Eye (tissue), 1 donor: ENCODE measurements at regions not wholly inside any gene's neighbourhood (a gene's known extent, or its start where the extent isn't known, plus 50 kb on each side); places are given as distances from the start of the nearest gene placed in this dataset.

Experiments used
- DNase-seq: peaks from one replicate; pipeline ENCODE4 v3.0.0-alpha.2; 2015

- no peak for DNase-seq
Measured at GRCh38 chr10:3249307-3249889, 76.8 kb upstream of the PITRM1 start.

DNA sequence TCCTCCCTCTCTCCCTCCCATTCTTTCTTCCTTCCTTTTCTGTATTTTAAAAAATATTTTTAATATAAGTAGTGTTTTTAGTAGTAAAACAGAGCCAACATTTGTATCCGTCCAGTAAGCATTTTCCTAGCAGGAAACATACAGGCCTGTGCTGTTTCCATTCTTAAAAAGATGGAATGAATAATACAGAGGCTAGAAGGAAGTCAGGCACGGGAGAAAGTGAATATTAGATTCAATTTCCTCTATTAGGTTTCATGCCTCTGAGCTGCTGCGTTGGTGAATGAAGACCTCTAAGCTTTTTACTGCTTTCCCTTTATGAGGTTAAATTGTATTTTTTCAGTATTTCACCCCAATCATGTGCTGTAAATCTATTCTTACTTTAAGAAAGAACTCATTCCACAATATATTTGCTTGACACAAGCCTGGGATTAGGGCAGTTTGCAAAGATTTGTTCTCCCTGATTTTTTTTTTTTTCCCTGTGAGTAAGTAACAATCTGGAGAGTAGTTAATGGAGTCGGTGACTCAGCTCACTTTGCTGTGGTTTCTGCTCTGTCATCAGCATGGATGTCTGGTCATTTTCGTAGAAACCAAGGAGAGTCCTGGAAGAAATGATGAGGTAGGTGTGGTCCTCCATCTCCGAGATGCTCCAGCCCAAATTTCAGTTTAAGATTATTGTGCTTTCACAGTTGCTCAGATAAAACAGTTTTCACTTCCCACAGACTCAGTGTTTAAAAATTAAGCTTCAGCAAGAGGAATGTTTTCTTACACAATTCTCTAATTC is 76.1 kb upstream of the PITRM1 start:
- no peak for DNase-seq

- no peak for DNase-seq
Measured at GRCh38 chr10:3245395-3245794, 72.8 kb upstream of the PITRM1 start.

DNA sequence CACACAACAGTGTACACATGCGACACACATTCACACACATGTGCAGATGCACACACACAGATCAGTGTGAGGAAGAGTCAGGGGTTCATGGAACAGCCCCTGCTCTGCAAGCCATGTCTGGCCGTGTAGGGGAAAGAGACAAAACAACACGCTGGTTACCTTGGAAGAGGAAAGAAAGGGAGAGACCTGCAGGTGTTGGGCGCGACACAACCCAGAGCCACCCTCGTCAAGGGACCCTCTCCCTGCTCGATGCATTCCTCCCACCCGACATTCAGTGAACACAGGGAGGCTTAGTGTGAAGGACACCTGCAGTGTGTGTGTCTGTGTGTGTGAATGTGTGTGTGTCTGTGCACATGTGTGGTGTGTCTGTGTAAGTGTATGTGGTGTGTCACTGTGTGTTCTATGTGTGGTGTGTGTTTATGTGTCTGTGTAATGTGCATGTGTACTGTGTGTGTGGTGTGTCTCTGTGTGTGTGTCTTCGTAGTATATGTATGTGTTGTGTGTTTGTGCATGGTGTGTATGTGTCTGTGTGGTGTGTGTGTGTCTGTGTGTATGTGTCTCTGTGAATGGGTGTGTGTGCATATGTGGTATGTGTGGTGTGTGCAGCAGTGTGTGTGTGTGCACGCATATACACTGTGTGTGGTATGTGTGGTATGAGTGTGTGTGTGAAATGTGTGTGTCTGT is 69.5 kb upstream of the PITRM1 start:
- DNase-seq, result no peak

GRCh38 chr10:3241274-3241921 is 68.8 kb upstream of the PITRM1 start:
- DNase-seq, result peak; percentile 32

GRCh38 chr10:3239920-3240894 is 67.6 kb upstream of the PITRM1 start:
- no peak for DNase-seq

DNA sequence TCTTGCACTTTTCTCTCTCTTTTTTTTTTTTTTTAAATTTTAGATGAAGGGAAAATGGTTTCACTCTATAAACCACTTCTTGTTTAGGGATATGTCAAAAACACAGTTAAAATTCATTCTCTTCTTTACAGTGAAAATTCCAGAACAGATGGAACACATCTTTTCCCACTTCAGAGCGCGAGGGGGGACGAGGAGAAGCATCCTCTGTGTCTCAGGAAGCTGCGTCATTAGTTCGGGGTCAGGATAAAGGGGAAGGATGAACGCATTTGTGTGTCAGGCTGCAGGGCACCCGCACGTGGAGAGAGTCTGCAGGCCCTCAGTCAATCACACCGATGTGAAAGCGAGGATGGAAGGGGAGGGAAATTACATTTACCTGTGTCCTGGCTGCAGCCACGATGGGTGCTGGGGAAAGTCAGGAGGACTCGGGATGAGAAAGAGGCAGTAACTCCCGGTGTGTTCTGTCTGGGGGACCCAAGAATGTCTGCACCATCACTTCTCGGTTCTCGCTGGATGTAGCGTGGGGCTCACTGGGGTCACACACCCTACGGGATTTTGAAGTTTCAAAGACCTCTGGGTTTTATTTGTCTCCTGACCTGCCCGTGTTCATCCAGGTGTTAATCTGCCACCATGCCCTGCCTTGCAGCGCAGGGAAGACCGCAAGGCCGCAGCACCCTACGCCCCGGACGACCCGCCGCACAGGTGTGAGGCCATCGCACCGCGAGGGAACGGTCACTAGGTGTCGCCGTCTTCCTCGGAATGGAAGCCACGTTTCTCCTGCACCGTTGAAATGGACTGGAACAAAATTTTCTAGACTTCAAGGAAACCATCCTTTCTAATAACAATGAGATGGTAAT is 66.7 kb upstream of the PITRM1 start:
- DNase-seq, result peak; percentile 65

DNA sequence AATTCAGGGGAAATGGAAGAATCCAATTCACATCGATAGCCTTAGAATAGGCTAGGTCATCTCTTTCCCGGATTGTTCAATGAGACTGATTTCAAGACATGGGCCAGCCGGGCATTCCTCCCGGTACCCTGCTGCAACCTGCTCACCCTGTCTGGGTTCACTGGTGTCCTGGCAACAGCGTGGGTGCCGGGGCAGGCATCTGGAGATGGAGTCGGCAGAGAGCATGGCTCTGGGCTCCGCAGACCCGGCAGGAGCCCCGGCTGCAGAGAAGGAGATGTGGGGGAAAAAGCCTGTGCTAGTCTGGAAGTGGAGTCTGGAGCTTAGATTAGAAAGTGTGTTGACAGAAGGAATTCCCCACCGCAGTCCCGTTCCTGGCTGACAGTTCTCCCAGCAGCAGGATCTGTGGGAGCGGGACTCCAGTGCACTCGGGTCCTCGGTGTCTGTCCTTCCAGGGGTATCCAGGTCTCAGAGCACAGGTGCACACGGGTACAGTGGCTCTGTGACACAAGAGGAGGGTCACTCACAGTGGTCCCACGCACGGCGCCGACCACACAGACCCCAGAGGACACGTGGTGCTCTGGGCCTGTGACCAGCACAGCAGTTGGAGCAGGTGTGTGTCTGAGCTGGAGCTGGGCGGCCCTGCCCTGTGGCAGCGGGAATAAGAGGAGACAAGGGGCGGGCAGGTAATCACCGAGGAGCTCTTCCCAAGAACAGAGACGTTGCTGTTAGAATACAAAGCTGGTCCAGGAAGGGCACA is 65.7 kb upstream of the PITRM1 start:
- DNase-seq, result no peak

GRCh38 chr10:3237530-3237929 is 64.9 kb upstream of the PITRM1 start:
- no peak for DNase-seq

- DNase-seq, result peak; percentile 61
Measured at GRCh38 chr10:3236644-3237404, 64.2 kb upstream of the PITRM1 start.

- DNase-seq, result no peak
Measured at GRCh38 chr10:3235996-3236510, 63.5 kb upstream of the PITRM1 start.

DNA sequence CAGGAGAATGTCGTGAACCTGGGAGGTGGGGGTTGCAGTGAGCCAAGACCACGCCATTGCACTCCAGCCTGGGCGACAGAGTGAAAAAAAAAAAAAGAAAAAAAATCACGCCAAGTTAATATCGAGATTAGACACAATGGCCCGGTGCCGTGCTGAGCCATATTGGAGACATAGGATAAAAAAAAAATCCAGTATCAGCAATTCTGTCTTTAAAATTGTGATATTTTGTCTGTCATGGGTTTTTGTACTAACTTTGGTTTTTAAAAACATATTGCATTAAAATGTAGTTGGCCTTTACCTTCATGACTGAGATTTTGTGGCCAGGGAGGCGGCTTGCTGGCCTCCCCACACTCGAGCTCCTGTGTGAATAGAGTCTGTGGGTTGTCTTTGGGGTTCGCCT is 62.8 kb upstream of the PITRM1 start:
- no peak for DNase-seq

GRCh38 chr10:3233486-3233990 is 61.0 kb upstream of the PITRM1 start:
- no peak for DNase-seq

- no peak for DNase-seq
Measured at GRCh38 chr10:3231951-3232730, 59.6 kb upstream of the PITRM1 start.

DNA sequence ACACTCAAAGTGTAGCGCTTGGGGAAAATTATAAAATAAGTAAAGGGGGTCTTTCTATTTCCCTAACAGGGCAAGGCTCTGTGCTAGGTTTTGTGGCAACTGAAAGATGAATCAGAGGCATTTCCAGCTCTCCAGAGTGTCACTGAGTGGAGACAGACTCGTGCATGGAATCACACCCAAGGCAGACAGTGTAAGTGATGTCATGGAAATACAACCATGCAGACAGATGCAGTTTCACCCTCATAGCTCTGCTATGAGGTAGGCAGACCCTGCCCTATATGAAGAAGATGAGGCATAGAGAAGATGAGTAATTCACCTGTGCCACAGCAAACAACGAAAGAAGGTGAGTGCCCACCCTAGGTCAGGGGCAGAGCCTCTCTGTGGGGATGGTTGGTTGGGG is 57.2 kb upstream of the PITRM1 start:
- no peak for DNase-seq

- no peak for DNase-seq
Measured at GRCh38 chr10:3228629-3228945, 56.0 kb upstream of the PITRM1 start.

- no peak for DNase-seq
Measured at GRCh38 chr10:3226960-3227744, 54.6 kb upstream of the PITRM1 start.

DNA sequence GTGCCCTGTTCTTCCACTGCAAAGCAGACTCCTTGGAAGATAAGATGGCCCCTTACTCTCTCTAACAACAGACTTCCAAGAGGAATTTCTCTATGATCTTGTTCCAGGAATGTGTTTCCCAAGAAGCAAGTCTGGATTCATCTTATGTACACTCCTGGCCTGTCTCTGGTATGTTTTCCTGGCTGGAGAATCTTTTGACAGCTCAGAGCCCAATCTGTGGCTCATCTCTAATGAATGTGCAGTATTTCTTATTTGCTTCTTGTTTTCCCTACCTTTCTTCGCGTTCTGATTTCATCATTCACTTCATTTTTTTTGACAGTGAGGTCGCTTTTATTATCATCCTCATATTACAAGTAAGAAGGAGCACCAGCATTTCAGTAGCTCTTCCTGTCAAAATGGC is 53.0 kb upstream of the PITRM1 start:
- DNase-seq, result no peak
